HepG2 (cell line): ENCODE measurements at regions not wholly inside any gene's neighbourhood (a gene's known extent, or its start where the extent isn't known, plus 50 kb on each side); places are given as distances from the start of the nearest gene placed in this dataset.

Experiments
- ATAC-seq: fragments of 200-7000 bp; cut with Tn5 transposase; 3 replicates; pipeline ENCODE4 v1.9.1; 2020; ENCODE audit warnings: mild to moderate bottlenecking, moderate library complexity
- BruUV-seq: library from RNA; stranded (reverse); fragments of 400-500 nt; replicated peaks from 2 replicates; lab custom pipeline; 2021; lab: Mats Ljungman, UMichigan
- CTCF ChIA-PET: fragments of 300-600 bp; formaldehyde crosslinking; extraction: SDS; loops from one replicate; lab custom pipeline; 2021; ENCODE audit warnings: low total read pairs, inconsistent platforms, low intra/inter-chr PET ratio; lab: Yijun Ruan, JAX
- POLR2A ChIA-PET: fragments of 350-600 bp; sonication (Branson Sonifier 250); formaldehyde crosslinking; loops from one replicate; lab custom pipeline; 2020; ENCODE audit warnings: antibody characterized with exemption, inconsistent platforms; lab: Yijun Ruan, JAX
- DNase-seq: peaks from one replicate; pipeline ENCODE4 v3.0.0-alpha.2; 2015; ENCODE audit warnings: low spot score
- FAIRE-seq: peaks from 3 replicates; lab custom pipeline; 2011; peaks lifted over from hg19 to GRCh38; lab: Jason Lieb, UNC
- H2AFZ ChIP-seq: one replicate; pipeline ENCODE4 v1.6.1; 2011; ENCODE audit warnings: low read length, inconsistent platforms
- H3K27ac ChIP-seq: fragments of 300-600 bp; 3 replicates; pipeline ENCODE4 v1.8.0; 2011; ENCODE audit warnings: mixed run types, mild to moderate bottlenecking, mixed read lengths, low read length, inconsistent platforms; ENCODE audit not compliant: insufficient read depth; ENCODE audit errors: extremely low read length
- H3K27me3 ChIP-seq, 2 experiments: fragments of 200-600 bp in 1 of 2; 2 replicates in 1 of 2; 3 replicates in 1 of 2; pipeline versions ENCODE4 v1.6.0 to v1.8.0; 2011; ENCODE audit warnings: low read length in 2 of 2, mild to moderate bottlenecking in 2 of 2, moderate library complexity in 2 of 2, inconsistent platforms in 1 of 2; ENCODE audit not compliant: insufficient read depth in 2 of 2, control insufficient read depth in 1 of 2
- H3K36me3 ChIP-seq, 2 experiments: fragments of 200-600 bp in 1 of 2; replicated peaks in 1 of 2; 2 replicates in 1 of 2; 3 replicates in 1 of 2; pipeline versions ENCODE4 v1.5.1 to v1.8.0; 2011; ENCODE audit warnings: low read length in 2 of 2, inconsistent platforms in 1 of 2; ENCODE audit not compliant: insufficient read depth in 2 of 2, control insufficient read depth in 1 of 2
- H3K4me1 ChIP-seq: 2 replicates; pipeline ENCODE4 v1.5.1; 2012; ENCODE audit warnings: low read length, inconsistent platforms; ENCODE audit not compliant: insufficient read depth
- H3K4me2 ChIP-seq: 2 replicates; pipeline ENCODE4 v1.6.0; 2011; ENCODE audit warnings: low read depth, low read length, inconsistent platforms
- H3K4me3 ChIP-seq, 3 experiments: fragments of 200-600 bp in 1 of 3; sonication (generic), shearing (Covaris generic) in 1 of 3; replicated peaks in 1 of 3; 2 replicates each; pipeline ENCODE4 v1.5.1; 2011 to 2016; ENCODE audit warnings: low read length in 3 of 3, inconsistent platforms in 2 of 3, low read depth in 2 of 3, mild to moderate bottlenecking in 2 of 3, control low read depth in 1 of 3, mixed read lengths in 1 of 3; ENCODE audit not compliant: insufficient read depth in 1 of 3
- H3K79me2 ChIP-seq: one replicate; pipeline ENCODE4 v1.6.1; 2011; ENCODE audit warnings: low read length, inconsistent platforms; ENCODE audit not compliant: insufficient read depth
- H3K9ac ChIP-seq: 2 replicates; pipeline ENCODE4 v1.6.0; 2011; ENCODE audit warnings: mild to moderate bottlenecking, low read depth, low read length, inconsistent platforms; ENCODE audit not compliant: insufficient read depth
- H3K9me3 ChIP-seq: 2 replicates; pipeline ENCODE4 v1.5.1; 2012; ENCODE audit warnings: mild to moderate bottlenecking, low read length
- H4K20me1 ChIP-seq: 2 replicates; pipeline ENCODE4 v1.6.0; 2011; ENCODE audit warnings: inconsistent platforms, mild to moderate bottlenecking, low read length, moderate library complexity; ENCODE audit not compliant: insufficient read depth
- CEBPG ChIP-seq: IDR thresholded peaks from 2 replicates; pipeline ENCODE4 v1.6.1; 2016
- CENPX ChIP-seq: sonication (generic); formaldehyde crosslinking; IDR thresholded peaks from 2 replicates; pipeline ENCODE4 v1.9.0; 2021; ENCODE audit warnings: mild to moderate bottlenecking, missing genetic modification reagents, moderate library complexity
- MBNL3 ChIP-seq: fragments of 250-450 bp; sonication (Bioruptor Pico); conservative IDR thresholded peaks from 2 replicates; pipeline ENCODE4 v1.8.0; 2022; ENCODE audit warnings: mild to moderate bottlenecking, inconsistent platforms
- MTA1 ChIP-seq: sonication (generic); formaldehyde crosslinking; IDR thresholded peaks from 2 replicates; pipeline ENCODE4 v1.4.0; 2020; ENCODE audit warnings: missing genetic modification reagents, mild to moderate bottlenecking, borderline replicate concordance
- NRL ChIP-seq: sonication (generic); formaldehyde crosslinking; IDR thresholded peaks from 2 replicates; pipeline ENCODE4 v1.5.0; 2020; ENCODE audit warnings: missing genetic modification reagents, mild to moderate bottlenecking, moderate library complexity, borderline replicate concordance
- SNAPC5 ChIP-seq: sonication (generic); formaldehyde crosslinking; IDR thresholded peaks from 2 replicates; pipeline ENCODE4 v1.8.1; 2023; ENCODE audit warnings: mild to moderate bottlenecking, missing genetic modification reagents, borderline replicate concordance
- STAT6 ChIP-seq: sonication (generic); formaldehyde crosslinking; IDR thresholded peaks from 2 replicates; pipeline ENCODE4 v1.4.0; 2020; ENCODE audit warnings: missing genetic modification reagents, mild to moderate bottlenecking, borderline replicate concordance
- ZNF546 ChIP-seq: sonication (generic); formaldehyde crosslinking; conservative IDR thresholded peaks from 2 replicates; pipeline ENCODE4 v1.8.1; 2023; ENCODE audit warnings: mild to moderate bottlenecking, missing genetic modification reagents
- ZNF574 ChIP-seq: sonication (generic); formaldehyde crosslinking; IDR thresholded peaks from 2 replicates; pipeline ENCODE4 v1.4.0; 2020; ENCODE audit warnings: missing genetic modification reagents
- ZNF614 ChIP-seq: IDR thresholded peaks from 2 replicates; pipeline ENCODE4 v1.6.1; 2018; ENCODE audit warnings: missing biosample characterization, missing genetic modification reagents, inconsistent platforms, borderline replicate concordance
- ZNF770 ChIP-seq: sonication (generic); formaldehyde crosslinking; IDR thresholded peaks from 2 replicates; pipeline ENCODE4 v1.5.0; 2020; ENCODE audit warnings: mild to moderate bottlenecking, missing genetic modification reagents
- ZNF782 ChIP-seq: sonication (generic); formaldehyde crosslinking; IDR thresholded peaks from 2 replicates; pipeline ENCODE4 v1.4.0; 2020; ENCODE audit warnings: missing genetic modification reagents, mild to moderate bottlenecking, borderline replicate concordance
- ZNF878 ChIP-seq: sonication (generic); formaldehyde crosslinking; IDR thresholded peaks from 2 replicates; pipeline ENCODE4 v1.8.1; 2023; ENCODE audit warnings: mild to moderate bottlenecking, missing genetic modification reagents, moderate library complexity
- ZSCAN20 ChIP-seq: sonication (generic); formaldehyde crosslinking; IDR thresholded peaks from 2 replicates; pipeline ENCODE4 v1.4.0; 2020; ENCODE audit warnings: missing genetic modification reagents, mild to moderate bottlenecking, borderline replicate concordance
- WGBS: methylation state at CpG from one replicate; pipeline ENCODE4 v1.1.6; 2017; ENCODE audit warnings: low lambda C conversion rate; 5-methylcytosine and 5-hydroxymethylcytosine counted together
- in situ Hi-C: cut with HindIII; loops from 2 replicates; pipeline ENCODE4 v1.10.0; 2017; ENCODE audit warnings: low pct_unique_long_range_greater_than_20kb; ENCODE audit not compliant: extremely low pct_ligation_motif_present
- intact Hi-C: fragments of 100-400 bp; cut with micrococcal nuclease; formaldehyde crosslinking; loops from one replicate; pipeline ENCODE4 v1.10.0; 2022; ENCODE audit not compliant: unreplicated experiment

GRCh38 chr7:115869801-115870200 is 160.8 kb downstream of the TFEC start:
- BruUV-seq = no TSS peak

DNA sequence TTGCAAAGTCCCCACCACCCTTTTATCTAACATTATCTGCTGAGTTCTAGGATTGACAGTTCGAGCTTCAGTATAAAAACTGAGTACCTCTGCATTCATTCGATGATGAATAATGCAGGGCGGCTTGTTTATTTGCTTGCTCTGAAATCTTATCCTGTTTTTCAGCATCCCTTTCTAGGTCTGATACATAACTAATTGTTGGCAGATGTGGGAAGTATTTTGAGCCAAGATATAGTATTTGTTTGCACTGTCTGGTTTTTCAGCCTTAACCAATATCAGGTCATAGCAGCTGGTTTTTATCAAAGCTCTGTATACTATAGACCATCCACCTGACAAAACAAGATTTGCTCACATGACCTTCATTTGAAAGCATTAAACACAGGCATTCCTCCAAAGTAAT is 161.4 kb downstream of the TFEC start:
- ChIA-PET CTCF (no interaction called here), POLR2A (no interaction called here)
- Histone ChIP-seq H3K4me2 (no peak overlapping the region), H3K79me2 (no peaks in the 10 kb centered on the region), H3K4me1 (0 out of 2 replicates have a peak, but pooled peaks cover 4% of the 10 kb centered on the region), H2AFZ (no peak overlapping the region), H3K9ac (no peak overlapping the region), H3K4me3 (no peak overlapping the region), H3K36me3 (no peaks in the 10 kb centered on the region), H3K27ac (no peak overlapping the region), H4K20me1 (no peaks in the 10 kb centered on the region), H3K9me3 (no peaks in the 10 kb centered on the region), H3K27me3 (no peaks in the 10 kb centered on the region; a peak in 1 of 5 replicates)
- ATAC-seq = no peak
- 46% methylated on average over 3 of the region's 3 CpGs for WGBS
- no peak for FAIRE-seq
- BruUV-seq = no TSS peak
- DNase-seq = no peak
- in situ Hi-C loops (no loop called here), intact Hi-C loops (no loop called here)
- no peak for TF ChIP-seq ZNF878 (CRISPR knock-in tag)
- no peak for TF ChIP-seq STAT6 (CRISPR knock-in tag)
- TF ChIP-seq ZNF770 (CRISPR knock-in tag) = no peak
- no peak for TF ChIP-seq NRL
- no peak for TF ChIP-seq CEBPG (CRISPR knock-in tag)
- TF ChIP-seq CENPX (CRISPR knock-in tag) = no peak
- TF ChIP-seq ZNF574 (CRISPR knock-in tag) = no peak

More at GRCh38 chr7:115869801-115870200, 160.8 kb downstream of the TFEC start:
- CTCF ChIA-PET = no interaction called here
- FAIRE-seq (no peak), ATAC-seq (no peak), DNase-seq (no peak)
- Histone ChIP-seq H3K4me1 (0 out of 2 replicates have a peak, but pooled peaks cover 4% of the 10 kb centered on the region), H2AFZ (no peak overlapping the region), H3K9ac (no peak overlapping the region), H4K20me1 (no peaks in the 10 kb centered on the region), H3K36me3 (no peaks in the 10 kb centered on the region), H3K4me3 (no peak overlapping the region), H3K27me3 (no peaks in the 10 kb centered on the region; a peak in 1 of 5 replicates), H3K4me2 (no peak overlapping the region), H3K27ac (no peak overlapping the region), H3K79me2 (no peaks in the 10 kb centered on the region), H3K9me3 (no peaks in the 10 kb centered on the region)
- POLR2A ChIA-PET = no interaction called here
- in situ Hi-C loops = no loop called here
- intact Hi-C loops = no loop called here
- TF ChIP-seq MBNL3 (no peak), ZNF614 (CRISPR knock-in tag) (no peak), SNAPC5 (CRISPR knock-in tag) (no peak), ZNF782 (CRISPR knock-in tag) (no peak), ZSCAN20 (CRISPR knock-in tag) (no peak), MTA1 (CRISPR knock-in tag) (no peak), ZNF546 (CRISPR knock-in tag) (no peak)
